Sigmoid colon (tissue), 4 donors: ENCODE measurements at regions not wholly inside any gene's neighbourhood (a gene's known extent, or its start where the extent isn't known, plus 50 kb on each side); places are given as distances from the start of the nearest gene placed in this dataset.

ENCODE experiments used
- CTCF ChIP-seq, 4 experiments: fragments of 450-650 bp in 3 of 4; fragments of 200-600 bp in 1 of 4; IDR thresholded peaks; one replicate each; pipeline ENCODE4 v1.5.1; 2016 to 2019; ENCODE audit warnings: antibody characterized with exemption in 4 of 4, mild to moderate bottlenecking in 3 of 4, moderate library complexity in 2 of 4
- EP300 ChIP-seq, 4 donors: sonication (generic); formaldehyde crosslinking; IDR thresholded peaks; one replicate each; pipeline ENCODE4 v1.6.1; 2017; ENCODE audit warnings: antibody characterized with exemption in 4 of 4
- POLR2A ChIP-seq, 2 donors: fragments of 450-650 bp; IDR thresholded peaks; one replicate each; pipeline ENCODE4 v1.6.1; 2016; ENCODE audit warnings: antibody characterized with exemption in 2 of 2, mild to moderate bottlenecking in 2 of 2, moderate library complexity in 2 of 2

DNA sequence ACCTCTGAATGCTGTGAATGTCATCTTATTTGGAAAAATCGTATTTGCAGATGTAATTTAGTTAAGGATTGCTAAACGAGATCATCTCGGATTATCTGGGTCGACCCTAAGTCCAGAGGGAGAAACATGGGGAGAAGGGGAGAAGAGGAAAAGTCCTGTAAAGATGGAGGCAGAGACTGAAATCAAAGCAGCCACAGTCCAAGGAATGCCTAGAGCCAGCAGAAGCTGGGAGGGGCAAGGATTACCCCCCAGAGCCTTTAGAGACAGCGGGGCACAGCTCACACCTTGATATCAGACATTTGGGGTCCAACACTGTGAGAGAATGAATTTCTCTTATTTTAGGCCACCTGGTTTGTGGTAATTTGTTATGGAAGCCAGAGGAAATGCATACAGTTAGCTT is 104.9 kb upstream of the YPEL5 start:
- TF ChIP-seq EP300 (IDR thresholded peaks at IDR 0.05): no peak
- TF ChIP-seq CTCF (IDR thresholded peaks at IDR 0.05): no peak
- no peak for TF ChIP-seq POLR2A (IDR thresholded peaks at IDR 0.05)
